IMR-90 (cell line): ENCODE measurements at regions not wholly inside any gene's neighbourhood (a gene's known extent, or its start where the extent isn't known, plus 50 kb on each side); places are given as distances from the start of the nearest gene placed in this dataset.

Source experiments
- ATAC-seq: fragments of 200-7000 bp; cut with Tn5 transposase; 2 replicates; pipeline ENCODE4 v1.9.1; 2020; ENCODE audit warnings: low read depth, mild to moderate bottlenecking, moderate library complexity
- BruUV-seq: library from RNA; stranded (reverse); fragments of 400-500 nt; replicated peaks from 2 replicates; lab custom pipeline; 2021; lab: Mats Ljungman, UMichigan
- CTCF ChIA-PET: fragments of 300-600 bp; formaldehyde crosslinking; extraction: SDS; loops from one replicate; lab custom pipeline; 2021; ENCODE audit warnings: antibody characterized with exemption; lab: Yijun Ruan, JAX
- POLR2A ChIA-PET: fragments of 300-600 bp; sonication (Branson Sonifier 250); formaldehyde crosslinking; loops from one replicate; lab custom pipeline; 2022; ENCODE audit warnings: antibody characterized with exemption; ENCODE audit not compliant: unreplicated experiment; lab: Charles Lee
- DNase-seq: peaks from one replicate; pipeline ENCODE4 v3.0.0; 2013
- H2AFZ ChIP-seq: replicated peaks from 2 replicates; pipeline ENCODE3; 2013; ENCODE audit warnings: low read length, mild to moderate bottlenecking; ENCODE audit not compliant: poor library complexity
- H2AK5ac ChIP-seq: 2 replicates; pipeline ENCODE4 v1.6.1; 2013; ENCODE audit warnings: low read depth, low read length, inconsistent platforms
- H2AK9ac ChIP-seq: replicated peaks from 2 replicates; pipeline ENCODE3; 2013; ENCODE audit warnings: mild to moderate bottlenecking, low read depth, low read length, moderate library complexity; ENCODE audit not compliant: poor library complexity
- H2BK120ac ChIP-seq: 2 replicates; pipeline ENCODE4 v1.6.1; 2013; ENCODE audit warnings: low read depth, low read length, inconsistent platforms
- H2BK15ac ChIP-seq: 3 replicates; pipeline ENCODE4 v1.6.1; 2013; ENCODE audit warnings: low read depth, low read length, inconsistent platforms
- H2BK20ac ChIP-seq: 2 replicates; pipeline ENCODE4 v1.6.1; 2013; ENCODE audit warnings: low read depth, mild to moderate bottlenecking, inconsistent platforms, low read length, moderate library complexity
- H2BK5ac ChIP-seq: 2 replicates; pipeline ENCODE4 v1.6.1; 2013; ENCODE audit warnings: mild to moderate bottlenecking, low read depth, low read length, inconsistent platforms; ENCODE audit not compliant: poor library complexity, severe bottlenecking
- H3K14ac ChIP-seq: replicated peaks from 2 replicates; pipeline ENCODE4 v1.6.1; 2013; ENCODE audit warnings: low read depth, low read length, inconsistent platforms
- H3K18ac ChIP-seq: 2 replicates; pipeline ENCODE4 v1.6.1; 2013; ENCODE audit warnings: low read depth, low read length, control low read depth
- H3K23ac ChIP-seq: 2 replicates; pipeline ENCODE4 v1.6.1; 2013; ENCODE audit warnings: low read depth, low read length, inconsistent platforms
- H3K27ac ChIP-seq: 2 replicates; pipeline ENCODE4 v1.5.1; 2013; ENCODE audit warnings: mild to moderate bottlenecking, control low read depth, low read length; ENCODE audit not compliant: insufficient read depth
- H3K27me3 ChIP-seq: 2 replicates; pipeline ENCODE4 v1.6.1; 2013; ENCODE audit warnings: low read length; ENCODE audit not compliant: control insufficient read depth, insufficient read depth
- H3K36me3 ChIP-seq: 2 replicates; pipeline ENCODE4 v1.6.1; 2013; ENCODE audit warnings: low read length, mixed read lengths; ENCODE audit not compliant: control insufficient read depth, insufficient read depth
- H3K4ac ChIP-seq: 2 replicates; pipeline ENCODE4 v1.6.1; 2013; ENCODE audit warnings: low read depth, low read length, inconsistent platforms
- H3K4me1 ChIP-seq: 2 replicates; pipeline ENCODE4 v1.6.1; 2013; ENCODE audit warnings: low read length, mixed read lengths; ENCODE audit not compliant: control insufficient read depth, insufficient read depth
- H3K4me2 ChIP-seq: 2 replicates; pipeline ENCODE4 v1.6.1; 2013; ENCODE audit warnings: low read depth, mild to moderate bottlenecking, control low read depth, low read length, moderate library complexity
- H3K4me3 ChIP-seq: 2 replicates; pipeline ENCODE4 v1.5.1; 2013; ENCODE audit warnings: low read depth, mild to moderate bottlenecking, control low read depth, low read length, moderate library complexity; ENCODE audit not compliant: insufficient read depth
- H3K56ac ChIP-seq: 2 replicates; pipeline ENCODE4 v1.6.1; 2013; ENCODE audit warnings: low read length, inconsistent platforms; ENCODE audit not compliant: insufficient read depth; ENCODE audit errors: extremely low read depth
- H3K79me1 ChIP-seq, 2 experiments: 2 replicates each; pipeline ENCODE4 v1.6.1; 2013; ENCODE audit warnings: low read length in 2 of 2, inconsistent platforms in 1 of 2, low read depth in 1 of 2
- H3K9ac ChIP-seq: 2 replicates; pipeline ENCODE4 v1.6.1; 2013; ENCODE audit warnings: low read depth, low read length, control low read depth
- H3K9me1 ChIP-seq: 2 replicates; pipeline ENCODE4 v1.6.1; 2013; ENCODE audit warnings: low read length, inconsistent platforms; ENCODE audit not compliant: insufficient read depth
- H3K9me3 ChIP-seq: 2 replicates; pipeline ENCODE4 v1.6.1; 2013; ENCODE audit warnings: low read length; ENCODE audit not compliant: control insufficient read depth, insufficient read depth
- H4K20me1 ChIP-seq: 2 replicates; pipeline ENCODE4 v1.6.1; 2013; ENCODE audit warnings: low read length, inconsistent platforms; ENCODE audit not compliant: insufficient read depth
- H4K5ac ChIP-seq: 2 replicates; pipeline ENCODE4 v1.6.1; 2013; ENCODE audit warnings: mild to moderate bottlenecking, low read depth, low read length, control low read depth
- H4K8ac ChIP-seq, 2 experiments: 2 replicates each; pipeline ENCODE4 v1.6.1; 2013; ENCODE audit warnings: low read depth in 2 of 2, low read length in 2 of 2, control low read depth in 1 of 2, inconsistent platforms in 1 of 2
- H4K91ac ChIP-seq: 2 replicates; pipeline ENCODE4 v1.6.1; 2013; ENCODE audit warnings: low read depth, low read length, inconsistent platforms; ENCODE audit not compliant: insufficient read depth
- BHLHE40 ChIP-seq: fragments of 150-350 bp; IDR thresholded peaks from 2 replicates; pipeline ENCODE4 v1.6.1; 2016; ENCODE audit warnings: mild to moderate bottlenecking, low read depth, low read length
- CEBPB ChIP-seq: IDR thresholded peaks from 2 replicates; pipeline ENCODE4 v1.6.1; 2012; ENCODE audit warnings: low read depth, low read length, improper control_type of control experiment
- CHD1 ChIP-seq: IDR thresholded peaks from 2 replicates; pipeline ENCODE4 v1.6.1; 2012; ENCODE audit warnings: low read depth, low read length, improper control_type of control experiment
- FOS ChIP-seq: fragments of 150-350 bp; IDR thresholded peaks from 2 replicates; pipeline ENCODE4 v1.6.1; 2016; ENCODE audit warnings: low read depth, low read length
- MAFK ChIP-seq: IDR thresholded peaks from 2 replicates; pipeline ENCODE4 v1.6.1; 2012; ENCODE audit warnings: low read depth, low read length, improper control_type of control experiment
- MAZ ChIP-seq: IDR thresholded peaks from 2 replicates; pipeline ENCODE4 v1.6.1; 2012; ENCODE audit warnings: low read depth, mild to moderate bottlenecking, low read length, improper control_type of control experiment, moderate library complexity, borderline replicate concordance
- MXI1 ChIP-seq: IDR thresholded peaks from 2 replicates; pipeline ENCODE4 v1.6.1; 2012; ENCODE audit warnings: low read depth, mild to moderate bottlenecking, low read length, moderate library complexity, borderline replicate concordance
- NFE2L2 ChIP-seq: fragments of 150-350 bp; IDR thresholded peaks from 2 replicates; pipeline ENCODE4 v1.6.1; 2016; ENCODE audit warnings: low read depth, mild to moderate bottlenecking, low read length
- RAD21 ChIP-seq: IDR thresholded peaks from 2 replicates; pipeline ENCODE4 v1.6.1; 2012; ENCODE audit warnings: low read length, improper control_type of control experiment
- RCOR1 ChIP-seq: IDR thresholded peaks from 2 replicates; pipeline ENCODE4 v1.6.1; 2012; ENCODE audit warnings: mild to moderate bottlenecking, low read length, improper control_type of control experiment; ENCODE audit not compliant: insufficient replicate concordance
- RFX5 ChIP-seq: IDR thresholded peaks from 2 replicates; pipeline ENCODE4 v1.8.0; 2012; ENCODE audit warnings: low read depth, mild to moderate bottlenecking, low read length, moderate library complexity
- SMC3 ChIP-seq: fragments of 150-350 bp; IDR thresholded peaks from 2 replicates; pipeline ENCODE4 v1.6.1; 2016; ENCODE audit warnings: low read depth, mild to moderate bottlenecking, antibody characterized with exemption, low read length, moderate library complexity
- WGBS, 2 experiments: methylation state at CpG; one replicate each; pipeline versions ENCODE4 v1.1.5 to v1.1.7; 2013; ENCODE audit warnings: missing lambda C conversion rate in 2 of 2; ENCODE audit not compliant: insufficient read length in 1 of 2; ENCODE audit errors: extremely low coverage in 2 of 2; 5-methylcytosine and 5-hydroxymethylcytosine counted together
- dilution Hi-C: fragments of 300-500 bp; cut with HindIII; formaldehyde crosslinking; loops from one replicate; pipeline ENCODE4 v1.14.3; 2018; ENCODE audit warnings: low sequenced_read_pairs; ENCODE audit not compliant: unreplicated experiment
- in situ Hi-C: fragments of 300-500 bp; cut with MboI; formaldehyde crosslinking; loops from 3 replicates; pipeline ENCODE4 v1.14.3; 2019; ENCODE audit warnings: low sequenced_read_pairs, inconsistent platforms, mixed read lengths
- intact Hi-C: fragments of 100-400 bp; cut with micrococcal nuclease; formaldehyde crosslinking; loops from 2 replicates; pipeline ENCODE4 v1.10.0; 2022
- TF ChIP-seq, protein P1 (sequence below): fragments of 150-350 bp; IDR thresholded peaks from 2 replicates; pipeline ENCODE4 v1.6.1; 2016; ENCODE audit warnings: low read depth, mild to moderate bottlenecking, low read length, moderate library complexity, borderline replicate concordance
- TF ChIP-seq, protein P2 (sequence below): conservative IDR thresholded peaks from 2 replicates; pipeline ENCODE4 v1.5.1; 2012; ENCODE audit warnings: mild to moderate bottlenecking, low read depth, low read length, improper control_type of control experiment
- TF ChIP-seq, protein P3 (sequence below): fragments of 150-350 bp; IDR thresholded peaks from 2 replicates; pipeline ENCODE4 v1.6.1; 2017; ENCODE audit warnings: mild to moderate bottlenecking, antibody characterized with exemption, low read length, low read depth

DNA sequence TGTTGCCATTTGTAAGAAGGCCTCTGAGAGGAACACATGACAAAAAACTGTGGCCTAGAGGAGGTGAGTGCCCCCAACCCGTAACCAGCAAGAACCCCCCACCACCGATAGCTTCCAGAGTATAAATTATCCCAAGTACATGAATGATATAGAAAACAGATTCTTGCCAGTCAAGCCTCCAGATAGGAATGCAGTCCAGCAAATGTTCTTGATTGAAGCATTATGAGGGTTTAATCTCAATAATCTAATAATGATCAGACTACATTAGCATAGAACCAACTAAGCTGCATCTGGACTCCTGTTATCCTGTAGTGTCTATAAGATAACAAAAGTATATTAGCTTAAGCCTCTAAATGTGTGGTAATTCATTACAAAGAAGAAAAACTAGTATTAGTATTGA is 908.9 kb upstream of the ATXN8OS start:
- TF ChIP-seq RCOR1 (no peak), SMC3 (no peak), RAD21 (no peak), RFX5 (no peak), MAFK (no peak), MXI1 (no peak), BHLHE40 (no peak), NFE2L2 (no peak), FOS (no peak), CEBPB (no peak), MAZ (no peak), CHD1 (no peak)
- TF ChIP-seq, protein P1, sequence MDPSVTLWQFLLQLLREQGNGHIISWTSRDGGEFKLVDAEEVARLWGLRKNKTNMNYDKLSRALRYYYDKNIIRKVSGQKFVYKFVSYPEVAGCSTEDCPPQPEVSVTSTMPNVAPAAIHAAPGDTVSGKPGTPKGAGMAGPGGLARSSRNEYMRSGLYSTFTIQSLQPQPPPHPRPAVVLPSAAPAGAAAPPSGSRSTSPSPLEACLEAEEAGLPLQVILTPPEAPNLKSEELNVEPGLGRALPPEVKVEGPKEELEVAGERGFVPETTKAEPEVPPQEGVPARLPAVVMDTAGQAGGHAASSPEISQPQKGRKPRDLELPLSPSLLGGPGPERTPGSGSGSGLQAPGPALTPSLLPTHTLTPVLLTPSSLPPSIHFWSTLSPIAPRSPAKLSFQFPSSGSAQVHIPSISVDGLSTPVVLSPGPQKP, result no peak
- TF ChIP-seq, protein P2, sequence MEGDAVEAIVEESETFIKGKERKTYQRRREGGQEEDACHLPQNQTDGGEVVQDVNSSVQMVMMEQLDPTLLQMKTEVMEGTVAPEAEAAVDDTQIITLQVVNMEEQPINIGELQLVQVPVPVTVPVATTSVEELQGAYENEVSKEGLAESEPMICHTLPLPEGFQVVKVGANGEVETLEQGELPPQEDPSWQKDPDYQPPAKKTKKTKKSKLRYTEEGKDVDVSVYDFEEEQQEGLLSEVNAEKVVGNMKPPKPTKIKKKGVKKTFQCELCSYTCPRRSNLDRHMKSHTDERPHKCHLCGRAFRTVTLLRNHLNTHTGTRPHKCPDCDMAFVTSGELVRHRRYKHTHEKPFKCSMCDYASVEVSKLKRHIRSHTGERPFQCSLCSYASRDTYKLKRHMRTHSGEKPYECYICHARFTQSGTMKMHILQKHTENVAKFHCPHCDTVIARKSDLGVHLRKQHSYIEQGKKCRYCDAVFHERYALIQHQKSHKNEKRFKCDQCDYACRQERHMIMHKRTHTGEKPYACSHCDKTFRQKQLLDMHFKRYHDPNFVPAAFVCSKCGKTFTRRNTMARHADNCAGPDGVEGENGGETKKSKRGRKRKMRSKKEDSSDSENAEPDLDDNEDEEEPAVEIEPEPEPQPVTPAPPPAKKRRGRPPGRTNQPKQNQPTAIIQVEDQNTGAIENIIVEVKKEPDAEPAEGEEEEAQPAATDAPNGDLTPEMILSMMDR, result no peak
- TF ChIP-seq, protein P3, sequence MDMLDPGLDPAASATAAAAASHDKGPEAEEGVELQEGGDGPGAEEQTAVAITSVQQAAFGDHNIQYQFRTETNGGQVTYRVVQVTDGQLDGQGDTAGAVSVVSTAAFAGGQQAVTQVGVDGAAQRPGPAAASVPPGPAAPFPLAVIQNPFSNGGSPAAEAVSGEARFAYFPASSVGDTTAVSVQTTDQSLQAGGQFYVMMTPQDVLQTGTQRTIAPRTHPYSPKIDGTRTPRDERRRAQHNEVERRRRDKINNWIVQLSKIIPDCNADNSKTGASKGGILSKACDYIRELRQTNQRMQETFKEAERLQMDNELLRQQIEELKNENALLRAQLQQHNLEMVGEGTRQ, result no peak
- CTCF ChIA-PET, result no interaction called here
- no peak overlapping the region for H2BK20ac ChIP-seq
- no peak overlapping the region for H4K91ac ChIP-seq
- no peak overlapping the region for H3K18ac ChIP-seq
- no peak overlapping the region for H2BK120ac ChIP-seq
- in situ Hi-C loops, result no loop called here
- H2AK5ac ChIP-seq, result no peak overlapping the region
- no peak overlapping the region for H2AK9ac ChIP-seq
- H4K20me1 ChIP-seq, result no peaks in the 10 kb centered on the region
- no peak overlapping the region for H2AFZ ChIP-seq
- H3K9me1 ChIP-seq, result no peaks in the 10 kb centered on the region
- H3K56ac ChIP-seq, result no peak overlapping the region
- ATAC-seq (no peak), DNase-seq (no peak)
- H2BK5ac ChIP-seq, result no peak overlapping the region
- H3K27me3 ChIP-seq, result no peaks in the 10 kb centered on the region
- WGBS, 2 experiments, result no CpG with 5 or more reads among the region's 2 CpGs
- H3K23ac ChIP-seq, result no peak overlapping the region
- no TSS peak for BruUV-seq
- no peak overlapping the region for H3K4ac ChIP-seq
- no peaks in the 10 kb centered on the region for H3K9me3 ChIP-seq
- no peak overlapping the region for H3K4me3 ChIP-seq
- H4K5ac ChIP-seq, result no peak overlapping the region
- intact Hi-C loops, result no loop called here
- H3K4me1 ChIP-seq, result no peaks in the 10 kb centered on the region
- H3K4me2 ChIP-seq, result no peak overlapping the region
- H4K8ac ChIP-seq, result no peak overlapping the region
- H3K9ac ChIP-seq, result no peak overlapping the region
- POLR2A ChIA-PET, result no interaction called here
- H3K27ac ChIP-seq, result no peak overlapping the region
- H3K36me3 ChIP-seq, result no peaks in the 10 kb centered on the region
- dilution Hi-C loops, result no loop called here
- H3K14ac ChIP-seq, result no peak overlapping the region
- no peak overlapping the region for H2BK15ac ChIP-seq
- no peaks in the 10 kb centered on the region for H3K79me1 ChIP-seq
